ENCODE measurements at regions not wholly inside any gene's neighbourhood (a gene's known extent, or its start where the extent isn't known, plus 50 kb on each side); places are given as distances from the start of the nearest gene placed in this dataset.
"Not testable (repeated sequence)": the region's sequence is repeated elsewhere in the genome, so short reads cannot be mapped to it uniquely, and the experiment has no call there.

GRCh38 chr1:101428562-101428961, 191.7 kb downstream of the S1PR1 start:
- no peak for DNase-seq

GRCh38 chr1:101431956-101432510, 195.2 kb downstream of the S1PR1 start:
- DNase-seq = no peak

GRCh38 chr1:101435831-101436511, 199.2 kb downstream of the S1PR1 start:
- no peak for DNase-seq

- DNase-seq = no peak
Observed at GRCh38 chr1:101437800-101438199, 201.0 kb downstream of the S1PR1 start.

- DNase-seq = no peak
Observed at GRCh38 chr1:101438359-101438758, 201.5 kb downstream of the S1PR1 start.

GRCh38 chr1:101440485-101440884, 203.7 kb downstream of the S1PR1 start:
- DNase-seq = no peak

- DNase-seq = no peak
Observed at GRCh38 chr1:101444381-101444780, 207.6 kb downstream of the S1PR1 start.

- no peak for DNase-seq
Observed at GRCh38 chr1:101444873-101445618, 208.2 kb downstream of the S1PR1 start.

GRCh38 chr1:101448018-101448417, 211.2 kb downstream of the S1PR1 start:
- no peak for DNase-seq

GRCh38 chr1:101450691-101451090, 213.9 kb downstream of the S1PR1 start:
- not testable (repeated sequence) for DNase-seq

GRCh38 chr1:101451888-101452287, 215.1 kb downstream of the S1PR1 start:
- no peak for DNase-seq

- DNase-seq = no peak
Observed at GRCh38 chr1:101452825-101453224, 216.0 kb downstream of the S1PR1 start.

GRCh38 chr1:101453844-101454243, 217.0 kb downstream of the S1PR1 start:
- no peak for DNase-seq

- no peak for DNase-seq
Observed at GRCh38 chr1:101455166-101455565, 218.3 kb downstream of the S1PR1 start.

- DNase-seq = no peak
Observed at GRCh38 chr1:101460739-101461138, 223.9 kb downstream of the S1PR1 start.

GRCh38 chr1:101463195-101463594, 226.4 kb downstream of the S1PR1 start:
- no peak for DNase-seq

GRCh38 chr1:101465941-101466340, 229.1 kb downstream of the S1PR1 start:
- no peak for DNase-seq

- DNase-seq = no peak
Observed at GRCh38 chr1:101474039-101474665, 237.3 kb downstream of the S1PR1 start.

- DNase-seq = no peak
Observed at GRCh38 chr1:101476541-101476940, 239.7 kb downstream of the S1PR1 start.

GRCh38 chr1:101479945-101480344, 243.1 kb downstream of the S1PR1 start:
- DNase-seq = no peak

- no peak for DNase-seq
Observed at GRCh38 chr1:101482306-101482705, 245.5 kb downstream of the S1PR1 start.

GRCh38 chr1:101483982-101484688, 247.3 kb downstream of the S1PR1 start:
- DNase-seq = no peak

GRCh38 chr1:101484689-101485338, 248.0 kb downstream of the S1PR1 start:
- DNase-seq = no peak

Measured in CD4-positive, alpha-beta T cell treated with Interleukin-15 for 1 hour (primary cell).